Brain pericyte (primary cell): ENCODE measurements at regions not wholly inside any gene's neighbourhood (a gene's known extent, or its start where the extent isn't known, plus 50 kb on each side); places are given as distances from the start of the nearest gene placed in this dataset.
"Not testable (repeated sequence)": the region's sequence is repeated elsewhere in the genome, so short reads cannot be mapped to it uniquely, and the experiment has no call there.

ENCODE experiments used
- DNase-seq: peaks from one replicate; pipeline ENCODE4 v3.0.0-alpha.2; 2012; ENCODE audit warnings: low read depth, low spot score

DNA sequence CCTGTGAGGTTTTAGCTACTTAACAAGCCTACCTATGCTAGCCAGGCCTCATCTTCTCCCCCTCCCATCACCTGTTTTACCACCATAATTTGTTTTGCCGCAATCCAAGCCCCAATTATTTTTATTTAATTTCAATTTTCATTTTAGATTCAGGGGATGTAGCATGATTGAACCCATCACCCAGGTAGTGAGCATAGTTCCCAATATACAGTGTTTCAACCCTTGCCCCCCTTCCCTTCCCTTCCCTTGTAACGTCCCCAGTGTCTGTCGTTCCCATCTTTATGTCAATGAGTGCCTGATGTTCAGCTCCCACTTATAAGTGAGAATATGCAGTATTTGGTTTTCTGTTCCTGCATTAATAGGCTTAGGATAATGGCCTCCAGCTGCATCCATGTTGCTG lies 885.0 kb downstream of the UQCRFS1 start:
- no peak for DNase-seq

DNA sequence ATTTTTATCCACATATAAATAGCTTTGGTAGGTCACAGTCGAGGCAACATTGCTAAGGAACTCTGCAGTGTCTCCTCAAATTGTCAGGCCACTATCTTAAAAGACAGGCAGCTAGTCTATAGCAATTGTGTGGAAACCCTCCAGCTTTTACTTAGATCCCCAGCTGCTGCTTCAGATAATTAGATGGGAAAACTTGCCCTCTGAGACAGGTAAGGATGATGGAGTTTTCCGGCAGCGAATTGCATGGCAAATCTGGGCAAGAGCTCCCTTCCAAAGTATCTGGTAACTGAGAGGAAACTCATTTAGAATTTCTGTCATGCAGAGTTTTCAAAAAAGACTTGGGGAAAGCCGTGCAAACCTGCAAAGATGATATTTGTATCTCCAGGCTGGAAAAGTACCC lies 886.2 kb downstream of the UQCRFS1 start:
- no peak for DNase-seq

DNA sequence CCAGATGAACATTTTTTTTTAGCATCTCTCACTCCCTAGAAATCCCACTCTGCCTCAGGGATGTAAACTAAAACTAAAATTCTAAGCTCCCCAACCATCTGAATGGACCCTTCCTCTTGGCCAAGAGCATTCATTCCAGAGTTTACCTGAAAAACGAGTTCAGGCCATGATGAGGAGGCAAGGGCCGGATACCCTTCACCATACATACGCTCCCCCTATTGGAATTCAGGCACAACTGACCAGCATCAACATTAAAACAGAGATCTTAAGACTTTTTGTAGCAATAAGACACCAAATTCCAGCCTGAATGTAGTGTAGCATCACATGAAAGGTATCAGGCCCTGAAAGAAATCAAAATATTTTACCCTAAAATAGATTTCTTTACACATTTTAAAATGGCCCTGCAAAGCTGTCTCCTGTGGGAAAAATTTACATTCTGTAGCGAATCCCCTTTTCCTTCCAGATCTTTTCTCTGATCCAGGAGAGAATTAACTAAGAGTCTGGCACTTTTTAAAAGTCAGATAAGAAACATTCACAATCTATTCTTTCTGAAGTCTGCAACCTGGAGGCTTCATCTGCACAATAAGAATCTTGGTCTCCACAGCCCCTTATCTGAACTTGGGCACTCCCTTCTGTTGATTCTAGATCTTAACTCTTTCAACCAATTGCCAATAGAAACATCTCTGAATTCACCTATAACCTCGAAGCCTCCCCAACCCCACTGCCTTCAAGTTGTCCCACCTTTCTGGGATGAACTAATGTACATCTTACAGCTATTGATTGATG lies 888.5 kb downstream of the UQCRFS1 start:
- DNase-seq = no peak

DNA sequence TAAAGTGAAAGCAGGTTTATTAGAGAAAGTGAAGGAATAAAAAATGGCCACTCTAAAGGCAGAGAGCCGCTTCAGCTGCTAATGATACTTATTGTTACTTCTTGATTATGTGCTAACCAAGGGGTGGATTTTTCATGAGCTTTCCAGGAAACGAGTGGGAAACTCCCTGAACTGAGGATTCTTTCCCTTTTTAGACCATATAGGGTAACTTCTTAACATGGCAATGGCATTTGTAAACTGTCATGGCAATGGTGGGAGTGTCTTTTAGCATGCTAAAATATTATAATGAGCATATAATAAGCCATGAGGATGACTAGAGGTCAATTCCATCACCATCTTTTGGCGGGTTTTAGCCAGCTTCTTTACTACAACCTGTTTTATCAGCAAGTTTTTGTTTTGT lies 890.0 kb downstream of the UQCRFS1 start:
- no peak for DNase-seq

DNA sequence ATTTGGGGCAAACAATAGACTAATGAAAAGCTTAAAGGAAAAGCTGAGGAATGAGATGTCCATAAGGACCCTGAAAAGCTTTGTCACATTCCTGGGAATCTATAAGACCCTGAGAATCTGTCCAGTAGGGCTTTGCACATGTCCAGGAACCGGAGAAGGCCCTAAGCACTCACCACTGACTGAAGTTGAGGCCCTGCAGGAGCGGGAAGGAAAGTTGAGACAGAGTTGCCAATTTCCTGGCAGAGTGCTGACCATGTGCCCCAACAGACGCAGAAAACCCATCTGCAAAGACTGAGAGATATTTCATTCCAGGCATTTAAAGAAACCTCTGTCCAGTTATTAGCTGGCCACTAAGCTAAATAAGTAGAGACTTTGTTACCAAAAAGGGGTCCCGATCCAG lies 890.5 kb downstream of the UQCRFS1 start:
- DNase-seq = no peak

DNA sequence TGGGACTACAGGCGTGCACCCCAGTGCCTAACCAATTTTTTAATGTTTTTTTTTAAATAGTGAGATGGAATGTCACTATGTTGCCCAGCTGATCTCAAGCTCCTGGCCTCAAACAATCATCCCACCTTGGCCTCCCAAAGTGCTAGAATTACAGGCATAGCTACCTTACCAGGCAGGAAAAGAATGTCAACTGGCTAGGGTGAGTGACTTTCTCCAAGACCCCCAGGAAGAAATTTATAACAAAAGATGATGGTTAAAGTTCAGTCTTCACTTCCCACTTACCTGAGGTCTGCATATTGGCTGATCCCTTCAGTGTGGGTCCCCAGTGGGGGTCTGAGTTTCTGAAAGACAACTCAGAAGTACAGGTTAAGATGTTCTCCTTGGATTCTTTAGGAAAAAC lies 893.0 kb downstream of the UQCRFS1 start:
- no peak for DNase-seq

DNA sequence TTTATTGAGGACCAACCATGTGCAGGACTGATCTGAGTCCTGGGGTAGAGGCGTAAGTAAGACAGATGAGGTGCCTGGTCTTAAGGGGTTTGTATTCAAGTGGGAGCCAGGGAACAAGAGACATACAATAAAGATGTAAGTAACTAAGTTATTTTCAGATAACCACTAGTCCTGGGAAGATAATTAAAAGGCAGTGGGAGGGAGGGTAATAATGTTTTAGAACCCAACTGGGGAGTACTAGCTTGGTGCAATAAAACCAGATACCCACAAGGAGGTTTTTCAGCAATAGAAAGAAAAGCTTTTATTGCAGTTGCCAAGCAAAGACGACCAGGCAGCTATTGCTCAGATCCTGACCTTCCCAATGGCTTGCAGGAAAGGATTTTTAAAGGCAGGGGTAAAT lies 893.7 kb downstream of the UQCRFS1 start:
- no peak for DNase-seq

DNA sequence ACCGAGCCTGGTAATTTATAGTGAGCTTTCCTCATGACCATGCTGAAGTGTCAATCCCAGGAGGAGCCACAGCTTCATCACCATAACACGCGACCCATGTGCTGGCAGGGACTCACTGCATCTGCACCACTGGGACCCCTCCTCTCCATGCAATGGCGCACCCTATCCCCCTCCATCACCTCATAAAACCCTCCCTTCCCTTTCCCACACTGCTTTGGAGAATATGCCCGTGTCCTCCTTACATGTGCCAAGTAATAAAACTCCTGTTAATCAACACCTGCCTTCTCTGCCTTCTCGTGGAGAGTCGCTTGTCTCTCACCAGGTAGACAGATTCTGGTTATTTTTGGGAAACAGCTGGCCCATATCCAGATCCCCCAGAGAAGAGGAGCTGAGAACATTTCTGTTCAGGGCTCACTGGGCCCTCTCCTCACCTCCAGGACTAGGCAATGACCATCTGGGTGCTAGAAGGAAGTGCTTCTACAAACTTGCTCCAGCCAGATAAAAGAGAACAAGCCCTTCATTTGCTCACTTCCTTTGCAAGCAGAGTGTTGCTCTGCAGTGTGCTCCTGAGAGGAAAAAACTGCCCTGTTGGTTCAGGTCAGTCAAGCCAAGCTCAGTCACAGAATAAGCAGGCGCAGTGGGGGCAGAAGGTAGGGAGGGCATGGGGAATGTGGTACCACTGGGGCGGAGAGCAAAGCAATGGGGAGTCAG lies 894.3 kb downstream of the UQCRFS1 start:
- DNase-seq = no peak

DNA sequence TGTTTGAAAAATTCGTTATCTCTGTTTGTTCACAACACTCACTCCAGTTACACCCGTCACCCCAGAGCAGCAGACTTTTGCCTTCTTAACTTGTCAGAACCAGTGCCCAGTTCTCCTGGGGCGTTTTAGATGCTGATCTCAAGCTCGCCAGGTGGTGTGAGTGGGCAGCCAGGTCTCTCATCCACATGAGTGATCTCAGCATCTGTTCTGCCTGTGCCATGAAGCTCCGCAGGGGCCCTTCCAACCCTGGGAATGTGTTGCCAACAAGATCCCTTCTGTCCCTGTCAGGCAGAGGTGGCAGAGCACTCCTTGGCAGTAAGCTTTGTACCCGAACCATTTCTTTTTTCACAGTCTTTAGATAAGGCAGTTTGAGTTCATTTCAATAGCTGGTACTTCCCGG lies 896.5 kb downstream of the UQCRFS1 start:
- no peak for DNase-seq

DNA sequence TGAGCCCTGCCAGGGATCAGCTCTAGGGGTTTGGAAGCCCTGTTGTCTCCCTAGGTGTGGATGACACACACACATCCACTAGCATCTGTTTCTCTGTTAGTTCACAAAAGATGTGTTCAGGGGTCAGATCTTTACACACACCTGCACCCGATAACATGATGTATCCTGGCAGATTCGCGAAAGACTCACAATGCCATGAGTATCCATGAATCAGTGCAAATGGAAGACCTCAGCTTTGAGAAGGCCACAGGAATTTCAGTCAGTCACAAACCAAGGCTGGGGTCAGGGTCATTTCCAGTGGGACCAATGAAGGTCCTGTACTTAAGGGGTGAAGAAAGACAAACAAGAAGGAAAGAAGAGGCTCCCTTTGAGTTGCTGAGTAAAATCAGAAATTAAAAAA lies 898.2 kb downstream of the UQCRFS1 start:
- DNase-seq = no peak

DNA sequence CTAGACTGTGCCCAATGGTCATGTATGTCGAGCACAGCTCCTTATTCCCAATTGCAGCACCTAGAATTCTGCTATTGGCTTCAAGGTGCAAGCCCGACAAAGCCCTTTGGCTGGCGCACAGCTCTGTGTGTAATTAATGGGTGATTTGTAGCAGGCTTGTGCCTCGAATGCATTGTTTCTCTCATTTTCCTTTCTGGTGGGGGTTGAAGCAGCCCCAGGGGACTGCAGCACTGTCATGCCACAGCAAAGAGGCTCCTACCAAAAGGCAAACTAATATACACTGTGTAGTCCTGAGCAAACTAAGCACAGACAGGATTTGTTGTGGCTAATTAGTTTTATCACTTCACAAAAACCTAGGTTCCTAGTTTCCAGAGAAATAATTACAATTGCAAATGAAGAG lies 898.7 kb downstream of the UQCRFS1 start:
- DNase-seq = no peak

DNA sequence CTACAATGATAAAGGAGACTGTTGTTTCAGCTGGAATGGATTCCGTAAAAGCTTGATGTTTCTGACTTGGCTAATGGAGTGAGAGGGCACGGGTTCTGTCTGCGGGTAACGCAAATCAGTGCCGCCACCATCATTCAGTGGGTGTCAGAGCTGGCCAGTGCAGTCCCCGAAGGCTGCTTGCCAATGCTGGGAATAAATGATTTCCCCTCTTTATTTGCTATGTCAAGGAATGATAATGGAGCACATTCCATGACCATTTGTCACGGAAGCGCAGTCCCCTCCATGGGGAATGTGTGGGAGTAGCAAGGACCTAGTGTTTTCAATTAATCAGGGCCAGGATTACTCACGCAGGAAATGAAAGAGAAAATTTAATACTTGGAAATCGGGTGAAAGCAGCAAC lies 899.3 kb downstream of the UQCRFS1 start:
- no peak for DNase-seq

DNA sequence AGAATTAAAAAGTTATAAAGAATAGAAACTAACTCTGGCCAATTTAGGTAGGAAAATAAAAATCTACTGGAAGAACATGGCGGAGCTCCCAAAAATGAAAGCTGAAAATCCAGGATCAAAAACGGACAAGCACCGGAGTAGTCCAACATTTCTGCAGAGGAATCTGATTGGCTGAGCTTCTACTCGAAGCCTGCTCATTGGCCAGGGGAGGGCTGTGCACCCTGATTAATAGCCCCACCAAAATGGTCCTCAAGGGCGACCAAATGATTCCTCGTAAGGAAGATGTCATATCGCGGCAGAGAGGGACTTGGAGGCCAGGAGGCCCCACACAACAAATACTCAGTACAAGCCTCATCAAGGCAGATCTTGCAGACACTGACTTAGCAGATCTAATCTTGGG lies 900.7 kb downstream of the UQCRFS1 start:
- DNase-seq = no peak

DNA sequence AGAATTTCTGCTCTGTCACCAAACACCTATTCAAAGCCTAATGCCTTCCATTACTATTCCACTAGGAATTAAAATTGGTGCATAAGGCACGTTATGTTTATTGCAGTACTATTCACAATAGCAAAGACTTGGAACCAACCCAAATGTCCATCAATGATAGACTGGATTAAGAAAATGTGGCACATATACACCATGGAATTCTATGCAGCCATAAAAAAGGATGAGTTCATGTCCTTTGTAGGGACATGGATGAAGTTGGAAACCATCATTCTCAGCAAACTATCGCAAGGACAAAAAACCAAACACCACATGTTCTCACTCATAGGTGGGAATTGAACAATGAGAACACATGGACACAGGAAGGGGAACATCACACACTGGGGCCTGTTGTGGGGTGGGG lies 902.1 kb downstream of the UQCRFS1 start:
- DNase-seq = not testable (repeated sequence)

DNA sequence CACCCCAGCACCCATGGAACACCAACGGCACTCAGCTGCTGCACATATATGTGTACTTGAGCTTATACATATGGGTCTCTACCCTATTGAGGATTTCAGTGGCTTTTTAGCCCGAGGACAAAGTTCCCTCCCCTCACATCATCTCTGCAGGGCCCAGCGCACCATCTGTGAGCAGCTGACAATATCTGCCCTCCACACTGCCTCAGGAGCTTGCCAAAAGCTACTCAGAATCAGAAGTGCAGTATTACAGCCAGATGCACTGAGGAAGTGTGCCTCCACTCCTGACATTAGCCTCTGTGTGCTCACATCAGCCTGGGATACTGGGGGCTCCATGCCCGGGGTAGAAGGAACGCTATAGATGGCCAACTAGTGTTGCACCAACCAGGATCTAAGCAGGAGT lies 903.9 kb downstream of the UQCRFS1 start:
- DNase-seq = no peak

DNA sequence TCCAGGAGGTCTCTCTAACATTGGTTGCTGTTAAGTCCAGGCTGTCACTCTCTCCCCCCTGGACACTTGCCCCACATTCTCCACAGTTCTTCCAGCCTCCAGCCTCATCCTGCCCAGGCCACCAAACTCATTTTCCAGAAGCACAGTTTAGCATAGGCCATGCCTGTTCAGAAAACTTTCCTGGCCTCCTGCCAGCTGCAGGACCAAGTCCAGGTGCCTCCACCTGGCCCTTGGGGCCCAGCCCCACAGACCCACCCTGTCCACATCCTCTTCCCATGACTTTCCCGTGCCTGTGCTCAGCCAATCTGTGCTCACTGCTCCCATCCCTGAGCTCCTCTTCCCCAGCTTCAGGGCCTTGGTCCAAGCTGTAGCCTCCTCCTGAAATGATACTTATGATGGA lies 905.0 kb downstream of the UQCRFS1 start:
- DNase-seq = no peak

DNA sequence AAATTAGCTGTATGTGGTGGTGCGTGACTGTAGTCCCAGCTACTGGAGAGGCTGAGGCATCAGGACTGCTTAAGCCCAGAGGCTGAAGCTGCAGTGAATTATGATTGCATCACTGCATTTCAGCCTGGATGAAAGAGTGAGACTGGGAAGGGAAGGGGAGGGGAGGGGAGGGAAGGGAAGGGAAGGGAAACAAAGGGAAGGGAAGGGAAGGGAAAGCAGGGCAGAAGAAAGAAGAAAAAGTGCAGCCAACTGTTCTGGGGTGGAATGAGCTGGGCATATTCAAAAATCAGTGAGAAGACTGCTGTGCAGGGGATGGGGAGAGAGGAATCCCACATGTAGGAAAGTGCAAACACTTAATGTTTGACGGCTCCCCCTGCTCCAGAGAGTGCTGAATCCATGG lies 905.5 kb downstream of the UQCRFS1 start:
- DNase-seq = no peak

DNA sequence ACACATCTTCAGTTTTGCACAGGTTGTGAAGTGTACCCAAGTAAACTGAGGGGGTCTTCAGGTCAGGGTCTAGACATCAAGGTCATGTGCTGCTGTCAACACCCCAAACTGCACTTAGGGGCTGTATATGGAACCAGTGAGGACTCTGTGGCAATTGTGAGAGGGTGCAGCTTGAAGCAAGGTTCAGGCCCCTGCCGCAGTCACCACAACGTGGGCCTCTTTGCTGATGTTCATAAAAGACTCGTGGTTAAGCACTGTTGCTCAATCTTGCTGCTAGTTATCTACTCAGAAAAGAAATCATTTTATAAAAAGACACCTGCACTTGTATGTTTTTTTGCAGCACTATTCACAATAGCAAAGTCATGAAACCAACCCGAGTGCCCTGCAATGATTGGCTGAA lies 907.4 kb downstream of the UQCRFS1 start:
- DNase-seq = no peak

DNA sequence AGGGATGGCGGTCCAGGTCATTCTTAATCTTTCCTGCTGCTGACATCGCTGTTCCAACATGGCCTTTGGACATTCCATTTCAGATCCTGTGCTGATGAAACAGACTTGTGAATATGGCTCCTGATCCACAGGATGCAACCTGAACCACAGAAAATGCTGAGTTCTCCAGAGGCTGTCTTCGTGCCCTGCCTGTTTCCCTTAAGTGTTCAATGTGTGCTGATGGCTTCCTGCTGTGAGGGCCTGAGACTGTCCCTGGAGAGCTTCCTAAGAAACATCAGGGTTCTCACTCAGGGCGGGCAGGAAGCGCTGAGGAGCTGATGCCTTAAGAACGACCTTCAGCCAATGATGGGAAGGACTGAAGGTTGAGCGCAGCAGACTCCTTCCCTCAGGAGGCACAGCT lies 909.4 kb downstream of the UQCRFS1 start:
- DNase-seq = no peak

DNA sequence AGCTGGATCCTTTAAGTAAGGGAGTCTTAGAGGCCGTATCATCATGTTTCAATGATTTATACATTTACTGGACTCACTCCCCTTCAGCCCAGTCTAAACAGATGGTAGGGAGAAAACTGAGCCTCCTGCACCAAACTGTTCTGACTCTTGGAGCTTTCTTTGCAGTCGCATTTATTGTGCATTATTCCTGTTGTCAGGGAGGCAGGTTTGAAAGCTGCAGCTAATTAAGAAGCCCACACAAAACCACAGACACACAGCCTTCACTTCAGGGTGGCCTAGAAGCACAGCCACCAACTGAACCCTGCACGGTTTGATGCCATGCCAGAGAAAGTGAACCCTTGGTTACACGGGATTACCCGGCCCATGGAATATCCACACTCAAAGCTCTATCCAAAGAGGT lies 911.0 kb downstream of the UQCRFS1 start:
- DNase-seq = no peak

DNA sequence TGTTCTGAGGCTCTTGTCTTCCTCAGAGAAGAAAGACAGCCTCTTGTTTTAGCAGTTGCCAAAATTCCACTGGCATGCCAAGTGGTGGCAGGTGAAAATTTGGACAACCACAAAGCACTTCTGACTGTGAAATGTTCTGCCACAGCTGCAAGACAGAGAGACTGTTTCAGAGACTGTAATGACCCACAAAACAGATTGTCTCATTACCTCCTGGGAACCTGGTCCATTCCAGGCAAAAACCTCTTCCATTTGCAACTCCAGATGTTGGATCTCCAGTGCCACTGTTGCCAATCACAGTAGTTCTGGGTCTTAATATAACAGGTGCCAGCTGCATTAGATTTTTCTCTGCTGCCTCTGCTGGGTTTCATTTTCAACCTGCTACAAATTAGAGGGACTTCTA lies 911.5 kb downstream of the UQCRFS1 start:
- DNase-seq = no peak

DNA sequence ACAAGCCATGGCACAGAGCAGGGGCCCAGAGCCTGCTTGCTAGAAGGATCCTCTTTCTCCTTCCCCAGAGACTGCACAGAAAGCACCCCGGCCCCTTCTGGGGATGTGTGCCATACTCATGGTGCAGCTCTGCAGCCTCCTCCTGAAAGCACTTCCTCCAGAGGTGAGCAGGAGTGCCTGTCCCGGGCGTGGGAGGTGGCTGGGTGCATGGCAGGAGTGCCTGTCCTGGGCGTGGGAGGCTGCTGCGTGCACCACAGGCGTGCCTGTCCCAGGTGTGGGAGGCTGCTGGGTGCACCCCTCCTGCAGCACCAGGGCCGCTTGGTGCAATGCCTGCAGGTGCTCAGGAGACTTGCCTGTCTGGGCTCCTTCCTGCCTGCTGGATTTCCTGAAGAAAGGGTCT lies 913.3 kb downstream of the UQCRFS1 start:
- DNase-seq = no peak

DNA sequence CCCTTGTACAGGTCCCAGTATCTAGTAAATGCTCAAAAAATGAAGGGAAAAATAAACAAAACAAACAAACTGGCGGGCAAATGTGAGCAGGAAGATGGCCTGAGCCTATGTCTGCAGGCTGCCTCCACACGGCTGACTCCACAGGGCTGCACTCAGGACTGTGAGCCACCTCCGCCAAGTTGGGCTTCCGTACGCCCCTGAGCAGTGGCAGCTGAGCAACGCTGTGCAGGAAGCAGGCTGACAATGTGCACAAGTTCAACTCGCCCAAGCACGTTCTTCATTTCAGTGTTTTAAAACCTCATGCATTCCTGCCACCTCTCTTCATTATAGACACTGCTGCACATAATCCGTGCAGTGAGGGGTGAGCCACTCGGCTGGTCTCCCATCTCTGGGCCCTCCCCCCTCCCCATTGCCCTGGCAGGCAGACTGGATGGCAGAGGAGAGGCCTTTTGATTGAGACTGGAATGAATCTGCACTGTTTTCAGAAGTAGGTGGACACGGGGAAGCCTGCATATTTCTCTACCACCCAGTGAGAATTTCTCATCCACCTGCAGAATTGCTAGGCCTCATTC lies 915.3 kb downstream of the UQCRFS1 start:
- no peak for DNase-seq
